Prostate gland (tissue), 2 donors: ENCODE measurements at regions not wholly inside any gene's neighbourhood (a gene's known extent, or its start where the extent isn't known, plus 50 kb on each side); places are given as distances from the start of the nearest gene placed in this dataset.
A peak's percentile ranks its signal among the peaks of the same experiment; 100 is the strongest.

Experiments
- DNase-seq: peaks from one replicate; pipeline ENCODE4 v3.0.0-alpha.2; 2019; ENCODE audit warnings: low spot score
- H3K27ac ChIP-seq, 2 donors: fragments of 200-600 bp; sonication (generic); 2 replicates each; pipeline ENCODE4 v1.5.1; 2017 to 2019
- H3K27me3 ChIP-seq: fragments of 200-600 bp; sonication (generic); replicated peaks from 2 replicates; pipeline ENCODE4 v1.5.1; 2019; ENCODE audit not compliant: insufficient read depth
- H3K36me3 ChIP-seq, 2 donors: fragments of 200-600 bp; sonication (generic); 1 replicate in 1 of 2; 2 replicates in 1 of 2; pipeline versions ENCODE4 v1.5.1 to v1.8.1; 2017 to 2019
- H3K4me1 ChIP-seq: fragments of 200-600 bp; sonication (generic); replicated peaks from 2 replicates; pipeline ENCODE4 v1.5.1; 2019
- H3K4me3 ChIP-seq, 2 donors: fragments of 200-600 bp; sonication (generic); 2 replicates each; pipeline ENCODE4 v1.5.1; 2017 to 2019
- H3K9me3 ChIP-seq: fragments of 200-600 bp; sonication (generic); 2 replicates; pipeline ENCODE4 v1.5.1; 2017
- POLR2A ChIP-seq: fragments of 450-650 bp; IDR thresholded peaks from one replicate; pipeline ENCODE4 v1.6.1; 2016; ENCODE audit warnings: antibody characterized with exemption, mild to moderate bottlenecking
- POLR2AphosphoS5 ChIP-seq: sonication (generic); formaldehyde crosslinking; IDR thresholded peaks from one replicate; pipeline ENCODE4 v1.6.1; 2017; ENCODE audit warnings: antibody characterized with exemption
- WGBS: methylation state at CpG from one replicate; pipeline ENCODE4 v1.1.5; 2018; 5-methylcytosine and 5-hydroxymethylcytosine counted together
- intact Hi-C: fragments of 100-400 bp; cut with DNase I; formaldehyde crosslinking; loops from one replicate; pipeline ENCODE4 v1.14.2; 2022
- TF ChIP-seq, protein P1 (sequence below), 4 experiments: fragments of 200-600 bp in 2 of 4; fragments of 450-650 bp in 2 of 4; sonication (generic) in 2 of 4; IDR thresholded peaks; 1 replicate in 3 of 4; 2 replicates in 1 of 4; pipeline ENCODE4 v1.5.1; 2016 to 2019; ENCODE audit warnings: antibody characterized with exemption in 4 of 4, mild to moderate bottlenecking in 2 of 4, moderate library complexity in 2 of 4

DNA sequence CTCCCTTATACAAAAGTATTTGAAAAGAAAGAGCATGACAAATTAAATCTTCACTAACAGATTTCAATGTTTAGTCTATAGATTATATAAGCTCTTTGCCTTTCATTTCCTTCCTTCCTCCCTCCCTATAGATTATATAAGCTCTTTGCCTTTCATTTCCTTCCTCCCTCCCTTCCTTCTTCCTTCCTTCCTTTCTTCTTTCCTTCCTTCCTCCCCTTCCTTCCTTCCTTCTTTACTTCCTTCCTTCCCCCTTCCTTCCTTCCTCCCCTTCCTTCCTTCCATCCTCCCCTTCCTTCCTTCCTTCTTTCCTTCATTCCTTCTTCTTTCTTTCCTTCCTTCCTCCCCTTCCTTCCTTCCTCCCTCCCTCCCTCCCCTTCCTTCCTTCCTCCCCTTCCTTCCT, 209.8 kb upstream of the CBLB start:
- Histone ChIP-seq H3K36me3 (no peaks in the 10 kb centered on the region), H3K27me3 (no peaks in the 10 kb centered on the region), H3K4me3 (no peak overlapping the region), H3K9me3 (no peaks in the 10 kb centered on the region), H3K27ac (no peak overlapping the region), H3K4me1 (no peaks in the 10 kb centered on the region)
- TF ChIP-seq POLR2A, result no peak
- TF ChIP-seq, protein P1, sequence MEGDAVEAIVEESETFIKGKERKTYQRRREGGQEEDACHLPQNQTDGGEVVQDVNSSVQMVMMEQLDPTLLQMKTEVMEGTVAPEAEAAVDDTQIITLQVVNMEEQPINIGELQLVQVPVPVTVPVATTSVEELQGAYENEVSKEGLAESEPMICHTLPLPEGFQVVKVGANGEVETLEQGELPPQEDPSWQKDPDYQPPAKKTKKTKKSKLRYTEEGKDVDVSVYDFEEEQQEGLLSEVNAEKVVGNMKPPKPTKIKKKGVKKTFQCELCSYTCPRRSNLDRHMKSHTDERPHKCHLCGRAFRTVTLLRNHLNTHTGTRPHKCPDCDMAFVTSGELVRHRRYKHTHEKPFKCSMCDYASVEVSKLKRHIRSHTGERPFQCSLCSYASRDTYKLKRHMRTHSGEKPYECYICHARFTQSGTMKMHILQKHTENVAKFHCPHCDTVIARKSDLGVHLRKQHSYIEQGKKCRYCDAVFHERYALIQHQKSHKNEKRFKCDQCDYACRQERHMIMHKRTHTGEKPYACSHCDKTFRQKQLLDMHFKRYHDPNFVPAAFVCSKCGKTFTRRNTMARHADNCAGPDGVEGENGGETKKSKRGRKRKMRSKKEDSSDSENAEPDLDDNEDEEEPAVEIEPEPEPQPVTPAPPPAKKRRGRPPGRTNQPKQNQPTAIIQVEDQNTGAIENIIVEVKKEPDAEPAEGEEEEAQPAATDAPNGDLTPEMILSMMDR (IDR thresholded peaks at IDR 0.05), result no peak
- TF ChIP-seq POLR2AphosphoS5, result no peak
- no peak for DNase-seq
- intact Hi-C loops, result no loop called here

- intact Hi-C loops, result no loop called here
- WGBS, result 59% methylated on average over 1 of the region's 1 CpG
- Histone ChIP-seq H3K4me1 (no peaks in the 10 kb centered on the region), H3K9me3 (no peaks in the 10 kb centered on the region), H3K36me3 (no peaks in the 10 kb centered on the region), H3K27me3 (no peaks in the 10 kb centered on the region), H3K4me3 (no peak overlapping the region), H3K27ac (no peak overlapping the region)
- TF ChIP-seq, protein P1 (IDR thresholded peaks at IDR 0.05), result no peak
- no peak for TF ChIP-seq POLR2A
- no peak for TF ChIP-seq POLR2AphosphoS5
- no peak for DNase-seq
Observed at GRCh38 chr3:106082616-106083015, 213.8 kb upstream of the CBLB start.

GRCh38 chr3:106083207-106083606, 214.4 kb upstream of the CBLB start:
- intact Hi-C loops, result no loop called here
- Histone ChIP-seq H3K9me3 (no peaks in the 10 kb centered on the region), H3K4me1 (no peaks in the 10 kb centered on the region), H3K4me3 (no peak overlapping the region), H3K27ac (no peak overlapping the region), H3K36me3 (no peaks in the 10 kb centered on the region), H3K27me3 (no peaks in the 10 kb centered on the region)
- WGBS, result 69% methylated on average over 1 of the region's 1 CpG
- TF ChIP-seq POLR2AphosphoS5 (no peak), POLR2A (no peak)
- TF ChIP-seq, protein P1 (IDR thresholded peaks at IDR 0.05), result no peak
- no peak for DNase-seq

DNA sequence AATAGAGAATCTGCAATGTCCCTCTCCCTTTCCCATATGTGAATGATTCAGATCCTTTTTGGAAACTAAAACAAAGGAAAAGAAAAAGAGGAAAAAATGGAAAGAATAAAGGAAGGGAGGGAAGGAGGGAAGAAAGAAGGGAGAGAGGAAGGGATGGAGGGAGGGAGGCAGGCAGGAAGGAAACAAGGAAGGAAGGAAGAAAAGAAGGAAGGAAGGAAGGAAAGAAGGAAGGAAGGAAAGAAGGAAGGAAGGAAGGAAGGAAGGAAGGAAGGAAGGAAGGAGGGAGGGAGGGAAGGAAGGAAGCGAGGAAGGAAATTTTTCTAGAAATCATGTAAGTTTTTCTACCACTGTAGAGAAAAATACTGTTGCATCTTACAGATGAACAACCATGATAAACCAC, 215.0 kb upstream of the CBLB start:
- no peaks in the 10 kb centered on the region for H3K4me1 ChIP-seq
- H3K27me3 ChIP-seq, result no peaks in the 10 kb centered on the region
- no peak overlapping the region for H3K4me3 ChIP-seq
- intact Hi-C loops, result no loop called here
- WGBS, result 93% methylated on average over 1 of the region's 1 CpG
- no peak for DNase-seq
- no peak for TF ChIP-seq POLR2AphosphoS5
- TF ChIP-seq POLR2A, result no peak
- TF ChIP-seq, protein P1 (IDR thresholded peaks at IDR 0.05), result no peak
- H3K9me3 ChIP-seq, result no peaks in the 10 kb centered on the region
- H3K36me3 ChIP-seq, result no peaks in the 10 kb centered on the region
- H3K27ac ChIP-seq, result no peak overlapping the region

DNA sequence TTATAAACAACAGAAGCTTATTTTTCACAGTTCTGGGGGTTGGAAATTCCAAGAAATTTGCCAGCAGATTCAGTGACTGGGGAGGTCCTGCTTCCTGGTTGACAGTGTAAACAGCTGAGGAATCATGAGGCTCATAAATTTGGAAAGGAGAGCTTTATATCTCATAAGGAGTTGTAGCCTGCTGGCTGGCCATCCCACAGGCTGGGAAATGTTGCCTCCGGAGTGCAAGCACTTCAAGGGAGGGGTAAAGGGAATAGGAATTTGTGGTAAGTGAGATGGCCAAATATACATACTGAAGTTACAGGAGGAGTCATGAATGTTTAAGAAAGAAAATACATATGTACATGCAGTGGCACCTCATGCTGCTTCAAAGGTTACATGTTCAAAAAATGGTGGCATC, 217.2 kb upstream of the CBLB start:
- no peaks in the 10 kb centered on the region for H3K4me1 ChIP-seq
- TF ChIP-seq, protein P1 (IDR thresholded peaks at IDR 0.05), result no peak
- TF ChIP-seq POLR2AphosphoS5, result peak; percentile 25
- TF ChIP-seq POLR2A, result no peak
- no peaks in the 10 kb centered on the region for H3K27me3 ChIP-seq
- intact Hi-C loops, result no loop called here
- no peak for DNase-seq
- 20% methylated on average over 1 of the region's 1 CpG for WGBS
- no peak overlapping the region for H3K27ac ChIP-seq
- no peak overlapping the region for H3K4me3 ChIP-seq
- H3K9me3 ChIP-seq, result no peaks in the 10 kb centered on the region
- no peaks in the 10 kb centered on the region for H3K36me3 ChIP-seq
